ENCODE measurements at regions not wholly inside any gene's neighbourhood (a gene's known extent, or its start where the extent isn't known, plus 50 kb on each side); places are given as distances from the start of the nearest gene placed in this dataset.
"Not testable (repeated sequence)": the region's sequence is repeated elsewhere in the genome, so short reads cannot be mapped to it uniquely, and the experiment has no call there.

GRCh38 chr22:23434198-23434830 lies 145.8 kb downstream of the IGLL1 start:
- not testable (repeated sequence) for H3K79me2 ChIP-seq (ENCODE audit: low read length); H3K27ac ChIP-seq (ENCODE audit: low read length); H3K9ac ChIP-seq (ENCODE audit: low read length); H3K9me2 ChIP-seq (replicated peaks; ENCODE audit: insufficient read depth, low read length); H3K27me3 ChIP-seq (ENCODE audit: low read length); DNase-seq; H2AFZ ChIP-seq (ENCODE audit: low read length); H4K20me1 ChIP-seq (ENCODE audit: insufficient read depth, low read depth, low read length); H3K9me3 ChIP-seq (ENCODE audit: low read length); H3K4me2 ChIP-seq (ENCODE audit: low read depth, low read length, poor library complexity, severe bottlenecking); H3K36me3 ChIP-seq (ENCODE audit: insufficient read depth, low read length); H3K4me3 ChIP-seq (ENCODE audit: low read length)
- H3K4me1 ChIP-seq (ENCODE audit: low read length) = peaks cover 19% of the 10 kb centered on the region

GRCh38 chr22:23433127-23434005 lies 146.7 kb downstream of the IGLL1 start:
- H2AFZ ChIP-seq (ENCODE audit: low read length) = peak overlapping the region; percentile 50; the same call in 1 of the 2 replicates
- not testable (repeated sequence) for H3K27ac ChIP-seq (ENCODE audit: low read length); H3K27me3 ChIP-seq (ENCODE audit: low read length); H3K9me2 ChIP-seq (replicated peaks; ENCODE audit: insufficient read depth, low read length); H3K79me2 ChIP-seq (ENCODE audit: low read length); H4K20me1 ChIP-seq (ENCODE audit: insufficient read depth, low read depth, low read length); H3K36me3 ChIP-seq (ENCODE audit: insufficient read depth, low read length); H3K9me3 ChIP-seq (ENCODE audit: low read length)
- H3K4me2 ChIP-seq (ENCODE audit: low read depth, low read length, poor library complexity, severe bottlenecking) = peak overlapping the region; percentile 73
- H3K4me3 ChIP-seq (ENCODE audit: low read length) = peak overlapping the region; percentile 57; the same call in 1 of the 2 replicates
- DNase-seq = peak; percentile 71
- peaks cover 14% of the 10 kb centered on the region for H3K4me1 ChIP-seq (ENCODE audit: low read length)
- peak overlapping the region; percentile 47 for H3K9ac ChIP-seq (ENCODE audit: low read length)

- H3K27ac ChIP-seq (ENCODE audit: low read length); H3K79me2 ChIP-seq (ENCODE audit: low read length); H3K9me2 ChIP-seq (replicated peaks; ENCODE audit: insufficient read depth, low read length); DNase-seq; H3K27me3 ChIP-seq (ENCODE audit: low read length); H3K36me3 ChIP-seq (ENCODE audit: insufficient read depth, low read length); H3K9me3 ChIP-seq (ENCODE audit: low read length); H4K20me1 ChIP-seq (ENCODE audit: insufficient read depth, low read depth, low read length): not testable (repeated sequence)
- Histone ChIP-seq H3K4me3 (ENCODE audit: low read length) (peak overlapping the region; percentile 57; the same call in 1 of the 2 replicates), H3K4me1 (ENCODE audit: low read length) (peaks cover 13% of the 10 kb centered on the region), H3K4me2 (ENCODE audit: low read depth, low read length, poor library complexity, severe bottlenecking) (peak overlapping the region; percentile 73), H2AFZ (ENCODE audit: low read length) (peak overlapping the region; percentile 50; the same call in 1 of the 2 replicates), H3K9ac (ENCODE audit: low read length) (peak overlapping the region; percentile 44; the same call in 1 of the 2 replicates)
Observed at GRCh38 chr22:23432719-23433118, 147.4 kb downstream of the IGLL1 start.

- H3K4me2 ChIP-seq (ENCODE audit: low read depth, low read length, poor library complexity, severe bottlenecking) = no peak overlapping the region
- H3K79me2 ChIP-seq (ENCODE audit: low read length) = no peaks in the 10 kb centered on the region
- no peak for DNase-seq
- H3K27me3 ChIP-seq (ENCODE audit: low read length) = no peaks in the 10 kb centered on the region
- no peak overlapping the region for H2AFZ ChIP-seq (ENCODE audit: low read length)
- H3K9me2 ChIP-seq (replicated peaks; ENCODE audit: insufficient read depth, low read length) = no peaks in the 10 kb centered on the region
- H4K20me1 ChIP-seq (ENCODE audit: insufficient read depth, low read depth, low read length) = no peaks in the 10 kb centered on the region
- peaks cover 4% of the 10 kb centered on the region for H3K9me3 ChIP-seq (ENCODE audit: low read length)
- H3K9ac ChIP-seq (ENCODE audit: low read length) = no peak overlapping the region
- no peak overlapping the region for H3K4me3 ChIP-seq (ENCODE audit: low read length)
- no peak overlapping the region for H3K27ac ChIP-seq (ENCODE audit: low read length)
- no peaks in the 10 kb centered on the region for H3K36me3 ChIP-seq (ENCODE audit: insufficient read depth, low read length)
- H3K4me1 ChIP-seq (ENCODE audit: low read length) = peaks cover 13% of the 10 kb centered on the region
Observed at GRCh38 chr22:23431337-23432072, 148.6 kb downstream of the IGLL1 start.

- H3K27me3 ChIP-seq (ENCODE audit: low read length); H3K9me2 ChIP-seq (replicated peaks; ENCODE audit: insufficient read depth, low read length); H4K20me1 ChIP-seq (ENCODE audit: insufficient read depth, low read depth, low read length); H3K79me2 ChIP-seq (ENCODE audit: low read length); H3K9me3 ChIP-seq (ENCODE audit: low read length); H3K4me3 ChIP-seq (ENCODE audit: low read length); DNase-seq; H3K36me3 ChIP-seq (ENCODE audit: insufficient read depth, low read length); H3K4me2 ChIP-seq (ENCODE audit: low read depth, low read length, poor library complexity, severe bottlenecking); H2AFZ ChIP-seq (ENCODE audit: low read length); H3K27ac ChIP-seq (ENCODE audit: low read length); H3K4me1 ChIP-seq (ENCODE audit: low read length); H3K9ac ChIP-seq (ENCODE audit: low read length): not testable (repeated sequence)
Observed at GRCh38 chr22:23424551-23425068, 155.5 kb downstream of the IGLL1 start.

GRCh38 chr22:23424031-23424430 lies 156.1 kb downstream of the IGLL1 start:
- Histone ChIP-seq H3K36me3 (ENCODE audit: insufficient read depth, low read length) (no peaks in the 10 kb centered on the region), H3K27me3 (ENCODE audit: low read length) (no peaks in the 10 kb centered on the region), H3K4me3 (ENCODE audit: low read length) (no peak overlapping the region), H3K4me2 (ENCODE audit: low read depth, low read length, poor library complexity, severe bottlenecking) (no peak overlapping the region), H3K9me2 (replicated peaks; ENCODE audit: insufficient read depth, low read length) (no peaks in the 10 kb centered on the region), H3K27ac (ENCODE audit: low read length) (no peak overlapping the region), H3K9me3 (ENCODE audit: low read length) (no peaks in the 10 kb centered on the region; the same call in 1 of the 2 replicates), H4K20me1 (ENCODE audit: insufficient read depth, low read depth, low read length) (no peaks in the 10 kb centered on the region), H3K4me1 (ENCODE audit: low read length) (peaks cover 5% of the 10 kb centered on the region), H3K79me2 (ENCODE audit: low read length) (no peaks in the 10 kb centered on the region), H2AFZ (ENCODE audit: low read length) (no peak overlapping the region), H3K9ac (ENCODE audit: low read length) (no peak overlapping the region)
- no peak for DNase-seq

- H3K79me2 ChIP-seq (ENCODE audit: low read length); H4K20me1 ChIP-seq (ENCODE audit: insufficient read depth, low read depth, low read length); H3K4me3 ChIP-seq (ENCODE audit: low read length); H3K27me3 ChIP-seq (ENCODE audit: low read length); DNase-seq; H3K36me3 ChIP-seq (ENCODE audit: insufficient read depth, low read length); H3K9me2 ChIP-seq (replicated peaks; ENCODE audit: insufficient read depth, low read length); H3K9me3 ChIP-seq (ENCODE audit: low read length); H2AFZ ChIP-seq (ENCODE audit: low read length); H3K4me2 ChIP-seq (ENCODE audit: low read depth, low read length, poor library complexity, severe bottlenecking); H3K27ac ChIP-seq (ENCODE audit: low read length); H3K9ac ChIP-seq (ENCODE audit: low read length); H3K4me1 ChIP-seq (ENCODE audit: low read length): not testable (repeated sequence)
Observed at GRCh38 chr22:23422281-23422680, 157.8 kb downstream of the IGLL1 start.

GRCh38 chr22:23421300-23421699 lies 158.8 kb downstream of the IGLL1 start:
- H3K9me3 ChIP-seq (ENCODE audit: low read length); H3K36me3 ChIP-seq (ENCODE audit: insufficient read depth, low read length); H3K4me1 ChIP-seq (ENCODE audit: low read length); H3K9me2 ChIP-seq (replicated peaks; ENCODE audit: insufficient read depth, low read length); H2AFZ ChIP-seq (ENCODE audit: low read length); H3K4me2 ChIP-seq (ENCODE audit: low read depth, low read length, poor library complexity, severe bottlenecking); H3K27ac ChIP-seq (ENCODE audit: low read length); H3K27me3 ChIP-seq (ENCODE audit: low read length); H3K9ac ChIP-seq (ENCODE audit: low read length); DNase-seq; H3K4me3 ChIP-seq (ENCODE audit: low read length); H3K79me2 ChIP-seq (ENCODE audit: low read length); H4K20me1 ChIP-seq (ENCODE audit: insufficient read depth, low read depth, low read length): not testable (repeated sequence)
